ENCODE measurements at regions not wholly inside any gene's neighbourhood (a gene's known extent, or its start where the extent isn't known, plus 50 kb on each side); places are given as distances from the start of the nearest gene placed in this dataset.

DNA sequence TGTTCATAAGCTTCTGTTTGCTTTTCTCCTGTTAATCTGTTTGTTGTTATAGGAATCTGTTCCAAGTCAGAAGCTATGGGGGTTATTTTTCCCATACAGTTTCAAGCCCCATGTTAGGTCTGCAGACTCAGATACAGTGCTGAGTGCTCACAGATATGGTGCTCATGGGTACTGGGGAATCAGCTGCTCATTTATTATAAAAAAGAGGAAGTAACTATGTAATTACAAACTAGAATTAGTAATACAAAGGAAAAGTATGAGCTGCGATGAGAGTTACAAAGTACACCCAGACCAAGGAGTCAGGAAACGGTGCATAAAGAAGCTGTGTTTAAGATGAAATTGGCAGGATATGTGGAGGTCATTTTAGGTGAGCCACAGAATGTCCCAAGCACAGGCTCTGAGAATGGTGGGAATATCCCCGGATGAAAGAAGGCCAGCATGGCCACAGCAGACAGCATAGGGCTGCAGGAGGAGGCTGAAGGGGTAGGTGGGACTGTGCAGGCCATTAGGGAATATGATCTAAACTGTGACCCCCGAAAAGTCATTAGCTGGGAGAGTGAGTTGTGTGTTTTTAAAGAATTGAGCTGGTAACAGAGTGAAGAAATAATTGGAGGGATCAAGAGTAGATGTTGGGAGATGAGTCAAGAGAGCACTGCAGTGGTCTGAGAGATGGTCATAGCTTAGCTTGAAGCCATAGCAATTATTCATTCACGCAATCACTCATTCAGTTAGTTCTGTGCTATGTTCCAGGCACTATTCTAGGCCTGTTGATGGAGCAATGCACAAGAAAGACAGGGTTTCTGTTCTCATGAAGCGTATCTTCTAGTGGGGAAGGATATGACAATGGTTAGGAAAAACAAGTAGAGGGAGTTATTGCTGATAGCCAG, 177.4 kb upstream of the UBL3 start:
- no peak for DNase-seq

GRCh38 chr13:30026909-30027308, 176.5 kb upstream of the UBL3 start:
- no peak for DNase-seq

DNA sequence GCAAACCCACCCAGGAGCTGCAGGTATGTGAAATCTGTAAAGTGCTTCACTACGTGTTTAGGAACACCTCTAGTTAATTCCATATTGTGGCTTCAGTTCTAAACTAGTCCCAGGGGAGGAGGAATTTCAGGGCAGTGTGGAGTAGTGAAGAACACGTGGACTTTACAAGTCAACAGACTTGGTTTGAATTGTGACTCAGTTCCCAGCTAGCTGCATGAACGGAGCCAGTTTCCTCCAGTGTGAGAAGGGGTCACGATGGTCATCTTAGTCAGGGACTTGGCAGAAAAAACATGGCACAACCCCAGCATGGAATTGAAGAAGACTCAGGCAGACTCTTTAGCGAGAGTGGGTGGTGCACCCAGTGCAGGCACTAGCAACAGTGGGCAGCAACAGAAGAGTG, 175.7 kb upstream of the UBL3 start:
- DNase-seq, result no peak

DNA sequence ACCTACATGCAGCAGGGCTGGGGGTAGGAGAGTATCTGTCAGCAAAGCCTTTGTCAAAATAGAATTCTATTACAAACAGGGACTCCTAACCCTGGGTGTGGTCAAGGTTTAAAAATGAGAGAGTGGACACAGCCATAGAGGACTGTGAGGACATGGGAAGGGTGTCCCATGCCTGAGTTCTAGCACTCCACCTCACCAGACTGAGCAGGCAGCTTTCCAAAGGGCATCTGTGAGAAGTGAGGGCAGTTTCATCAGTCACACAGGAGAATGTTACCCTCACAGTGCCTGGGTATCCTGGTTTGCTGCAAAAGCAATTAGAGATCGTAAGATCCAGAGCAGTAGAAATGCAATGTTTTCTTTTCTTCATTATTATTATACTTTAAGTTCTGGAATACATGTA, 174.9 kb upstream of the UBL3 start:
- DNase-seq, result no peak

DNA sequence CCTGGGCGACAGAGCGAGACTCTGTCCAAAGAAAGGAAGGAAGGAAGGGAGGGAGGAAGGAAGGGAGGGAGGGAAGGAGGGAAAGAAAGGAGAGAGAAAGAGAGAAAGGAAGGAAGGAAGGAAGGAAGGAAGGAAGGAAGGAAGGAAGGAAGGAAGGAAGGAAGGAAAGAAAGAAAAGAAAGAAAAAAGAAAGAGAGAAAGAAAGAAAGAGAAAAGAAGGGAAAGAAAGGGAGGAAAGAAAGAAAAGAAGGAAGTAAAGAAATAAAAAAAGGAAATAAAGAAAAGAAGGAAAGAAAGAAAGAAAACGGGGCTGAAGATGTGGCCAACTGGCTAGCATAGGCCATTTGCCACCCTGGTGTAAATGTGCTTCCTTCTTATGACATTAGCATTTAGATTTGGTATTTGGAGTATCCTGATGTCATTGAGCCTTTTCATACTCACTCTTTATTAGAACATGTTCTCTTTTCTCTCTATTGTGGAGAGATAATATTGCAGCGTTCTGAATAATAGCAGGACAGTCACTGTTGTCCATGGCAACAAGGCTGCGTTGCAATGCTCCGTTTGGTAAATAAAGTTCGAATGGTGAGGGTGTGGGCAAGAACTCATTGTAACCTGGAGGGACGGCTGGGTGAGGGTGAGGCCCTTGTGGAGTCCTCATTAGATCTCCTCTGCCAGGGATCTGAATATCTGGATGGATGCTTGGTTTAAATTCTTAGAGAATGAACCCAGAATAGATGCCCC, 173.9 kb upstream of the UBL3 start:
- DNase-seq, result no peak

DNA sequence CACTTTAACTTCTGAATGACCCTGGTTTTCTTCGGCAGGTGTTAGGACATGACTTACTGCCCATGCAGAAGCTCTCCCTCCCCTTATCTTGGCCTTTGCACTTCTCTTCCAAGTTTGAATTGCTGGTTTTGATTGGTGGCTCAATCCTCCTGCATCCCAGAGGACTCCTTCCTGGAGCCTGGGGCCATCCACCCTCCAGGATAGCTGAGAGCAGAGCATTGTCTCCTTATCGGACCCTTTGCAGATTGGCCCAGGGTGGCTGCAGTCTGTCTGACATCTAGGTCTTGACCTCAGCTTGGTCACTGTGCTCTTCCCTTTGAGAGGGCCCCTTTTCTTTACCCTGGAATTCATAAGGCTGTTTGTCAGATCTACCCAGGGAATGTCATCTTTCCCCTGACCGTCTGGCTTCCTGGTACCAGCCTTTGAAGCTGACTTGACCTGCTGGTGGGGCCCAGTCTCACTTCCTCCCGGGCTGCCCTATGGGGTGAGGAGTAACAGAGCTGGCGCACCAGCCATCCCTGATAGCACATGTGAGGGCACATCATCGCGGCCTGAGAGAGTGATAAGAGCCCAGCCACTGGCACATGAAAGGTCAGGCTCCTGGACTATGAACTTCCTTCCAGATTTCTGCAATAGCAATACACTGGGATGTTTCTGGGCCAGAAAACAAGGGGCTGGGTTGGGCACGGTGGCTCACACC, 172.9 kb upstream of the UBL3 start:
- no peak for DNase-seq

- no peak for DNase-seq
Observed at GRCh38 chr13:30022796-30023195, 172.4 kb upstream of the UBL3 start.

DNA sequence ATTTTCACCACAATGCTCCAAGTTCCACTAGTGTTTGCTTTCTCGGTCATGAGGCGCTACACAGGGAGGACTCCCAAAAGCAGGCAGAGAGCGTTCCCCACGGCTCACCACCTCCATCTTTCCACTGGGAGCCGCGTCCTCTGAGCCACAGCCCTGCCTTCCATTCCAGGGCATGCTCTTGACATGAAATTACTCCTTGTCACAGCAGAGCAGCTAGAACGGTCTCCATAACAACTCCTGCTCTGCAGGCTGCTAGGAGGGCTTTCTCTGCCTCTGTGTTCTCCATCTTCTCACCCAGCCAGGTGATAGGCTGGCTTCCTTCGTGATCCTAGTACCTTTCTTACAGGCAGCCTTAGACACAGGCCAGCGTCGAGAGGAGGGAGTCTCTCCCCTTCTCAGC, 171.8 kb upstream of the UBL3 start:
- no peak for DNase-seq

DNA sequence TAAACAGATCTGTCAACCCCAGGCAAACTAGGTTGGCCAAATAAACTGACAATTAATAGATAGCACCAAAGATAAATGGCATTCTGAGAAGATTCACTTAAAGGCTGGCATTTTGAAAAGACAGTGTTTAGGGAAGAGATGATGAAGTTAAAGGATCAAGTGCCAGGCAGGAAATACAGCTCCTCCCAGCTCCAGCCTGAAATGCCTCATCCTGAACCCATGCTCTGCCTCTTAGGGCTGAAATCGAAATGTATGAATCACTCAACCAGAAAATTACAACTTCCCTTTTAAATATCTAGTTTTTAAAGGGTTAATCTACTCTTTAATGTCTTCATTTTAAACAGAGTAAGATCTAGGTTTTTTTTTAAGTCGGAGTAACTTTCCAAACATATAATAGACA, 171.2 kb upstream of the UBL3 start:
- DNase-seq, result no peak

GRCh38 chr13:30020726-30021312, 170.4 kb upstream of the UBL3 start:
- no peak for DNase-seq

DNA sequence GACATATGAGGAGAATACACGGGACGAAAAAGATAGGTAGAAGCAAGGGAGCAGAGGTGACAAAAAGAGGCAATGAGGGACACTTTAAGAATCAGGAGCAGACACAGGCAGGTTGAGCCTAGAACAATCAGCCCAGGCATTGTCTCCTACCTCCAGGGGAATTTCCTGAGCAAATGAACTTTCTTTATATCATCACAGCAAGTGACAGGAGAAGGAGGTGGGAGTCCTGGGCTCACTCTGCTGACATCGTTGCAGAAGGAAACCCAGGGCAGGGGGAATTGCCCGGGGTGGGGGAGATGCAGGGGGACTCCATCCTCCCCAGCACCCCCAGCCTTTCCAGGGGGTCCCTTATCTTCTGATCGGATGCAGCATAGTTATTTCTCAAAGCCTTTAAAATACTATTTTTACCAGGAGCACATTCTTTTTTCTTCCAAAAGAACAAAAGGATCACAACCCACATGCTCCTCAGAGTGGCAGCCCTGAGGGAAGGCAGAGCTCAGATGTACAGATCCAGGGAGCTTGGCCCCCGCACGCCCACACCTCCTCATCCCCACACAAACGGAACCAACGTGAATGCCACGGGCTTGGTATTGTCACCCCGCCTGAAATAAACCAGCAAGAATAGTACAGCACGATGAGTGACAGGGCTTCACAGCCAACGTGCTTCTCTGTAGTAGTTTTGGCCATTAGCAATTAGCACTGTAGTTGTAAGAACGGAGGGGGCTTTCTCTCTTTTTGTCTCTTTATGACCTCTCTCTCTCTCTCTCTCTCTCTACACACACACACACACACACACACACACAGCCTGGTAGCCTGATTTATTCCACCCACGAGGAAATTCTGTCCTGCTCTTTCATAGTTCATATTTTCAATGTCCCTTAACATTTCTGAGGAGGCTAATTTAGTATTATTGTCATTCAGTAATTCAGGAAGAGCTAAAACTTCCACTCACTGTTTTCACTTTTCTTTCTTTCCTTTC, 169.5 kb upstream of the UBL3 start:
- no peak for DNase-seq

- no peak for DNase-seq
Observed at GRCh38 chr13:30017880-30018279, 167.5 kb upstream of the UBL3 start.

DNA sequence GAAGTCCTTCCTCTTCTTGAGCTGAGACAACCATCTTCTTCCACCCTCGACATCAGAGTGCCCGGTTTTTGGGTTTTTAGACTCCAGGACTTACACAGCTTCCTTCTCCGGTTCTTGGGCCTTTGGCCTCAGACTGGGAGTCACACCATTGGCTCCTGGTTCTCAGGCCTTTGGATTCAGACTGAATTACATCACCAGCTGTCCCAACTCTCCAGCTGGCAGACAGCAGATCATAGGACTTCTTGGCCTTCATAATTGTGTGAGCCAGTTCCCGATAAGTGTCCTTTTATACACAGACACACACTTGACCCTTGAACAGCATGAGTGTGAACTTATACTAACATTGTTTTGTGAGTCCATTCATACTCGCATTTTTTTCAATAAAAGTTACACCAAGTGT, 166.0 kb upstream of the UBL3 start:
- DNase-seq, result no peak

- no peak for DNase-seq
Observed at GRCh38 chr13:30009411-30009810, 159.0 kb upstream of the UBL3 start.

GRCh38 chr13:30006246-30006645, 155.8 kb upstream of the UBL3 start:
- DNase-seq, result no peak

DNA sequence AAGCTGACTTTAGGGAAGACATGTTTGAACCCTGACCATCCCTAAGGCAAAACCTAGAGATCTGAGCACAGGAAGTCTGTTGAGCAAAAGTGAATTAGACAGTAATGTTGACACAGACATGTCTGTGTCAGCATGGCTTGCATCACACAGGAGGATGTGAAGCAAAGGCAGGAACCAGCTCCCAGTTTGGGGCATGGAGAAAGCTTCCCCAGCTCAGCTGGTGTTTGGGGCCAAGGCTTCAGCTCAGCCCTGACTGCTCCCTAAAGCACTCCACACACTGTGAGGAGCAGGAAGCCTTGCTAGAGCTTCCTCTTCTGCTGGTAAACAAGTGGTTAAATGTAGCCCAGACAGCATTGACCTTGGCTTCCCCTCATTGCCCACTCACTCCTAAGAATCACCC, 153.8 kb upstream of the UBL3 start:
- DNase-seq, result no peak

- DNase-seq, result no peak
Observed at GRCh38 chr13:30002577-30002976, 152.2 kb upstream of the UBL3 start.

GRCh38 chr13:30000370-30000765, 150.0 kb upstream of the UBL3 start:
- DNase-seq, result no peak

- no peak for DNase-seq
Observed at GRCh38 chr13:29999492-30000369, 149.3 kb upstream of the UBL3 start.

GRCh38 chr13:29996316-29996715, 145.9 kb upstream of the UBL3 start:
- DNase-seq, result no peak

Measured in activated CD4-positive, alpha-beta T cell treated with anti-CD3 and anti-CD28 coated beads for 1 hour (primary cell).